ENCODE measurements at regions not wholly inside any gene's neighbourhood (a gene's known extent, or its start where the extent isn't known, plus 50 kb on each side); places are given as distances from the start of the nearest gene placed in this dataset.

DNA sequence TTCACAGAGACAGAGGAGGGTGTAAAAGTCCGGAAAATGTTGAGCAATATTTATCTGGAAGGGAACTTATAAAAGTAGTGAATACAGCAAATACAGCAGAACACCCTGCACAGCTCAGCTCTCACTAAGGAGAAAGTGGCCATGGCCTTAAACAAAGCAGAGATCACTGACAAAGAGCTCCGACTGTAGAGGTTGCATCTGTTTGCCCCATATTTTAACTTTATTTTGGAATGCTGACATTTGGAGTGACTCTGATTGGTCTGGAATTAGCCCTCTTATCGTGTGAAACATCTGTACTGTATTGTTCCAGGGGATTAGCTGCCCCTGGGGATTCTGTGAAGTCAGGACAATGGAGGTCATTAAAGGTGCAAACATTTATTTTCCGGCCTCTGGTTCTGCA lies 1275.7 kb upstream of the FLRT2 start:
- Histone ChIP-seq H3K4me1 (ENCODE audit: control insufficient read depth, insufficient read depth, low read length) (no peaks in the 10 kb centered on the region), H3K36me3 (ENCODE audit: control insufficient read depth, insufficient read depth, low read length) (no peaks in the 10 kb centered on the region), H3K9me3 (ENCODE audit: control insufficient read depth, low read depth, low read length) (no peaks in the 10 kb centered on the region), H3K27ac (ENCODE audit: low read length) (no peak overlapping the region), H3K27me3 (ENCODE audit: control insufficient read depth, insufficient read depth, low read length) (no peaks in the 10 kb centered on the region), H3K4me3 (ENCODE audit: low read length) (no peak overlapping the region)
- WGBS (ENCODE audit: insufficient coverage, low lambda C conversion rate), result no CpG with 5 or more reads among the region's 4 CpGs
- no peak for DNase-seq

DNA sequence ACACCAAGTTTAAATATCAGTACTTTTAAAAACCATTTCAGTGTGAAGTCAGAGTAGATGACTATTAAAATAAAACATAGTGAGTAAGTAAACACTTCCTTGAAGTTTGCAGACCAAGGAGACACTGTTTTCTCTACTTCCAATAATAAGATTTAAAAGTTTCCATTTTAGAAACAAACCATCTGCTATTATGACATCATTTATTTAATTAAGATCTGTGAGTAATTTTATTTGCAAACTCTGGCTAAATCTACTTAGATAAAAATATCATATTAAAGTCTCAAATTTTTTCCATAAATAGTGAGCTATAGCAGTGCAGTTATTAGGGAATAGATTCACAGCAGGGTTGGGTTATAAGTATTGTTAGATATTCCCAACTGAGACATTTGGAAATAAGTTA lies 1267.0 kb upstream of the FLRT2 start:
- Histone ChIP-seq H3K4me1 (ENCODE audit: control insufficient read depth, insufficient read depth, low read length) (no peaks in the 10 kb centered on the region), H3K27me3 (ENCODE audit: control insufficient read depth, insufficient read depth, low read length) (no peaks in the 10 kb centered on the region), H3K9me3 (ENCODE audit: control insufficient read depth, low read depth, low read length) (no peaks in the 10 kb centered on the region), H3K4me3 (ENCODE audit: low read length) (no peak overlapping the region), H3K27ac (ENCODE audit: low read length) (no peak overlapping the region), H3K36me3 (ENCODE audit: control insufficient read depth, insufficient read depth, low read length) (no peaks in the 10 kb centered on the region)
- no peak for DNase-seq

DNA sequence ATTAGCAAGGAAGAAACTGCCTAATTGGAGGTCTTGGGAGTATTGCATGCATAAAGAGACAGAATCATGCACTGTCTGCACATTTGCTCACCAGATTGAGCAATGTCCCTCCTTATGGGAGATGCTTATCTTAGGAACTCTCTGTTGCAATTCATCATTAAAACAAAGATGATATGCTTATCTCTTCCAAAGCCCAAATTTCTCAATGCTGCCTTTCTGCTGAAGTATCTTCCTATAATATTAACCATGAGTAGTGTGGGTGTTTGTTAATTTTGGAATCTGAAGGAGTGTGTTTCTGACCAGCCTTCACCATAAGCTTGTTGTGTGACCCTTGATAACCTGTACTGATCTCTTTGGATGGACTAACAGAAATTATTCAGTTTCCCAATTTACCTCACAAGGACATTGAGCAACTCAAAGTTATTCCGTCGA lies 1257.6 kb upstream of the FLRT2 start:
- Histone ChIP-seq H3K27ac (ENCODE audit: low read length) (no peak overlapping the region), H3K36me3 (ENCODE audit: control insufficient read depth, insufficient read depth, low read length) (no peaks in the 10 kb centered on the region), H3K4me3 (ENCODE audit: low read length) (no peak overlapping the region), H3K4me1 (ENCODE audit: control insufficient read depth, insufficient read depth, low read length) (no peaks in the 10 kb centered on the region), H3K9me3 (ENCODE audit: control insufficient read depth, low read depth, low read length) (no peaks in the 10 kb centered on the region), H3K27me3 (ENCODE audit: control insufficient read depth, insufficient read depth, low read length) (no peaks in the 10 kb centered on the region)
- DNase-seq, result no peak
- no CpG with 5 or more reads among the region's 2 CpGs for WGBS (ENCODE audit: insufficient coverage, low lambda C conversion rate)

DNA sequence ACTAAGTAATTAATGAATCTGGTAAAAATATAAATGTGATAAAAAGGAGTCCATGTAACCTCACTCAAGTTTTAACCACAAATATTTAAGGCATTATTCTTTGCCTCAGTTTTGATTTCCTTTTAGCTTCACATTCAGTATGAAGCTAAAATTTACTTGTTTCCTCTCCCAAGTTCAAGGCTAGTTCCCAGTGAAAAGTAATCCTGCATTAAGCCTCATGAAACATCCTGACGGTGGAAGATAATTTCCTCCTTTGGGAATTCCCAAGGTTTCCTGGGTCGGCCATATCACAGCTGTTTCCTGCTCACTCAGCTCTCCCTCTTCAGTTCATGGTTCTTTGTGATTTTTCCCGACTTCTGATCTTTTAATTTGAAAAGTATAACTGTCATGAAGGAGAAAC lies 1256.8 kb upstream of the FLRT2 start:
- Histone ChIP-seq H3K36me3 (ENCODE audit: control insufficient read depth, insufficient read depth, low read length) (no peaks in the 10 kb centered on the region), H3K4me3 (ENCODE audit: low read length) (no peak overlapping the region), H3K4me1 (ENCODE audit: control insufficient read depth, insufficient read depth, low read length) (no peaks in the 10 kb centered on the region), H3K27me3 (ENCODE audit: control insufficient read depth, insufficient read depth, low read length) (no peaks in the 10 kb centered on the region), H3K27ac (ENCODE audit: low read length) (no peak overlapping the region), H3K9me3 (ENCODE audit: control insufficient read depth, low read depth, low read length) (no peaks in the 10 kb centered on the region)
- 60% methylated on average over 1 of the region's 3 CpGs for WGBS (ENCODE audit: insufficient coverage, low lambda C conversion rate)
- no peak for DNase-seq

DNA sequence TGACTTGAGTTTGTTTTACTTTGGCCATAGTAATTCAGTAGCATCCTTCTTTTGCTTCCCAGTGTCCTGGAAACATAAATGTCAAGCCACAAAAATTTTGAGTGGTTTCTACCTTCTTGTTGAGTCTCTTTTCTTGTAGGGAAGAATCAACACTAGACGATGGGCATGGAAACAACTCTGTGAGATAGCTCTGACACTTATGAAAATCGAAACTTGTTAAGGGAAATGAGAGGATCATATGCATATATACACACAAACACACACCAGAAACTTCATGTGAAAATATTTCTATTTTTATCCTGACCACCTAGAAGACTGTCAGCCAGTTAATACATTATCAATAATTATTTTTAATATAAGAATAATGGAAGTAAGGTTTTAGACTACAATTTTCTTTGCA lies 1247.3 kb upstream of the FLRT2 start:
- no peaks in the 10 kb centered on the region for H3K9me3 ChIP-seq (ENCODE audit: control insufficient read depth, low read depth, low read length)
- DNase-seq, result no peak
- H3K4me3 ChIP-seq (ENCODE audit: low read length), result no peak overlapping the region
- H3K27ac ChIP-seq (ENCODE audit: low read length), result no peak overlapping the region
- no peaks in the 10 kb centered on the region for H3K36me3 ChIP-seq (ENCODE audit: control insufficient read depth, insufficient read depth, low read length)
- H3K4me1 ChIP-seq (ENCODE audit: control insufficient read depth, insufficient read depth, low read length), result no peaks in the 10 kb centered on the region
- H3K27me3 ChIP-seq (ENCODE audit: control insufficient read depth, insufficient read depth, low read length), result no peaks in the 10 kb centered on the region
- no CpG with 5 or more reads among the region's 2 CpGs for WGBS (ENCODE audit: insufficient coverage, low lambda C conversion rate)

DNA sequence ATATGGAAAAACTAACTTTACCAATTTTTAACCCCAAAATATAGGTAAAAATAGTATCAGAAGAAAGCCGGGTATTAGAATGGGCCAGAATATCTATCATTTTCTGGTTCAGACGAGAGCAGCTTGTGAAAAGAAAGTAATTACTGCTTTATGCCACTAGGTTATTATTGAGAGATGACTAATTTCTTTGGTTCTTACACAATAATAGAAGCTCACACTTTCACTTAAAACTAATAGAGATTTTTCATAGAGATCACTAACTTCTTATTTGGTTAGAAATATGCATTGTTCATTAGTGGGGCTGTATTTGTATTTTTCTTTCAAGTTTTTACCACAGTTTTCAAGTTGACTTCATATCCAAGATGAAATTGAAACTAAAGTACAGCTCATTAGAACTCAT lies 1241.2 kb upstream of the FLRT2 start:
- no peak overlapping the region for H3K27ac ChIP-seq (ENCODE audit: low read length)
- no peak overlapping the region for H3K4me3 ChIP-seq (ENCODE audit: low read length)
- H3K4me1 ChIP-seq (ENCODE audit: control insufficient read depth, insufficient read depth, low read length), result no peaks in the 10 kb centered on the region
- 100% methylated on average over 2 of the region's 2 CpGs for WGBS (ENCODE audit: insufficient coverage, low lambda C conversion rate)
- DNase-seq, result no peak
- H3K9me3 ChIP-seq (ENCODE audit: control insufficient read depth, low read depth, low read length), result no peaks in the 10 kb centered on the region
- no peaks in the 10 kb centered on the region for H3K36me3 ChIP-seq (ENCODE audit: control insufficient read depth, insufficient read depth, low read length)
- H3K27me3 ChIP-seq (ENCODE audit: control insufficient read depth, insufficient read depth, low read length), result no peaks in the 10 kb centered on the region

DNA sequence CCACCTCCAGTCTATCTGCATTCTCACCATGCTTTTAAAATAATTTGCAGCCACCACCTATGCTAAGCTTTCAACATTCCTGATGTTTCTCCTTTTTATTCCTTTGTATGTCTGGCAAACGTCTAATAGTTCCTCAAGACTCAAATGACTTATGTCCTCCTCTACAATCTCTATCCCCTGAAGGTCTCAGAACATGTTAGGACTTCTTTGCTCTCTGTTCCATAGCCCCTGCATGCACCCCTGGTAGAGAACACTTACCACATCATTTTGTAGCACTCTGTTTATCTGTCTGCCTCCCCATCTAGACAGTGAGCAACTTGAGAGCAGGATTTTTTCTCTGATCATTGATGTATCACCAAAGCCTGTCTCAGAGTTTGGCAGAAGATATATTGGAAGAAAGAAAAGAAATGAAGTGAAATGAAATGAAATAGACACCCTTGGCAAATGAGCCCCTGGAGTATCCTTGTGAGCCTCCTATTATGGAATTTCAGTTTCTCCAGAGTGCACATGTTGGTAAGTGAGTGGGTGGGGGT lies 1231.2 kb upstream of the FLRT2 start:
- DNase-seq, result no peak
- Histone ChIP-seq H3K36me3 (ENCODE audit: control insufficient read depth, insufficient read depth, low read length) (no peaks in the 10 kb centered on the region), H3K9me3 (ENCODE audit: control insufficient read depth, low read depth, low read length) (peaks cover 7% of the 10 kb centered on the region), H3K4me1 (ENCODE audit: control insufficient read depth, insufficient read depth, low read length) (no peaks in the 10 kb centered on the region), H3K4me3 (ENCODE audit: low read length) (no peak overlapping the region), H3K27me3 (ENCODE audit: control insufficient read depth, insufficient read depth, low read length) (no peaks in the 10 kb centered on the region), H3K27ac (ENCODE audit: low read length) (no peak overlapping the region)
- no CpG with 5 or more reads among the region's 1 CpG for WGBS (ENCODE audit: insufficient coverage, low lambda C conversion rate)

DNA sequence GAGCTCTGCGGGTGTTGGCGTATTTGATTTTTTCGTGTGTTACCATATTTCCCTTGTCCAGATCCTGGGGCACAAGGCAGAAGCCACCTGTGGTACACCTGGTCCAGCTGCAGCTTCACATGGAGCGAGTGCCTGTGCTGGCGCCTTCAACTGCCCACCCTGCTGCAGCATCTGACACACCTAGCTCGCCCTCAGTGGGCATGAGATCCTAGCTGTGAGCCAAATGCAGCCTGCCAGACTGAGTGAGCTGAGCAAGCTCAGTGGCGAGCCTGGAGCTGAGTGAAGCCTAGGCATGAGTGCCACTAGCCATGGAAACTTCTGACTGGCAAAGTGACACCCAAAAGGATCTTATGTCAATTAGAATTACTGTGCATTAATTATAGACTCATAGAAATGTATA lies 1226.8 kb upstream of the FLRT2 start:
- H3K4me1 ChIP-seq (ENCODE audit: control insufficient read depth, insufficient read depth, low read length), result no peaks in the 10 kb centered on the region
- no peaks in the 10 kb centered on the region for H3K27me3 ChIP-seq (ENCODE audit: control insufficient read depth, insufficient read depth, low read length)
- no peak overlapping the region for H3K27ac ChIP-seq (ENCODE audit: low read length)
- no peaks in the 10 kb centered on the region for H3K36me3 ChIP-seq (ENCODE audit: control insufficient read depth, insufficient read depth, low read length)
- no peak overlapping the region for H3K4me3 ChIP-seq (ENCODE audit: low read length)
- no CpG with 5 or more reads among the region's 7 CpGs for WGBS (ENCODE audit: insufficient coverage, low lambda C conversion rate)
- peaks cover 7% of the 10 kb centered on the region for H3K9me3 ChIP-seq (ENCODE audit: control insufficient read depth, low read depth, low read length)
- DNase-seq, result no peak

DNA sequence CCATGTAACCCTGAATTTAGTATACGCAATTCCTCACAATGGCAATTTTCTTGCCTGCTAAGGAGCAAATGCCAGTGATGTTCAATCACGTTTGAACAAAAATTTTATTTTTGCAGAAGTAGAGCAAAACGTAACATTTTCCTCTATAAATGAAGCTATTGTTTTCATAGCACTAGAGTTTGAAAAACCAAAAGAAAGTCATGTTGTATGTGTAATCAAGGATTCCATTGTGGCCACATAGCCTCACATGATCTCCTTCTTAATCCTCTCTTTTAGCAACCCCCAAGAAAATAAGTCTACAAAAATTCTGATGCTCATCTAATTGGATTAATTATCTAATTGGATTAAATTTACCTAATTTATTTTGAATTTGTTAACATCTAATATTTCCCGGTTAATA lies 1217.4 kb upstream of the FLRT2 start:
- no peak overlapping the region for H3K27ac ChIP-seq (ENCODE audit: low read length)
- DNase-seq, result no peak
- H3K9me3 ChIP-seq (ENCODE audit: control insufficient read depth, low read depth, low read length), result no peaks in the 10 kb centered on the region
- no peaks in the 10 kb centered on the region for H3K27me3 ChIP-seq (ENCODE audit: control insufficient read depth, insufficient read depth, low read length)
- H3K4me3 ChIP-seq (ENCODE audit: low read length), result no peak overlapping the region
- no peaks in the 10 kb centered on the region for H3K4me1 ChIP-seq (ENCODE audit: control insufficient read depth, insufficient read depth, low read length)
- H3K36me3 ChIP-seq (ENCODE audit: control insufficient read depth, insufficient read depth, low read length), result no peaks in the 10 kb centered on the region
- WGBS (ENCODE audit: insufficient coverage, low lambda C conversion rate), result 95% methylated on average over 2 of the region's 4 CpGs

DNA sequence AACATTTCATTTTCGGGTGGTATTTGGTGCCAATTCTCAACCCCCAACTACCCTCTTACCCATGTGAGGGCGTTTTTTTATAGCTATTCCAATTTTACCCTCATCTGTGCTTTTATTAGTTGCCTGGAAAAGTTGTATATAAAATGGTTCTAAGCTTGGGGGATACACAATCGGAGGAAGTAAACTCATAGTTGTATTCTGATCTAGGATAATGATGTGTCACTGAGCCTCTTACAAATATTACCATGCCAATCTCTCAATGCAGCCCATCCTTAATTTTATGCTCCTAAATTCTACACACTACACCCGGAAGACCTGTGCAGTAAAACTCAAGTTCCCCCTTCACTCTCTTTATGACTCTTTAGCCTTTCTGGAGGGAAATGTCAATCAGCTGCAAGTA lies 1206.5 kb upstream of the FLRT2 start:
- H3K27me3 ChIP-seq (ENCODE audit: control insufficient read depth, insufficient read depth, low read length), result no peaks in the 10 kb centered on the region
- no peak overlapping the region for H3K4me3 ChIP-seq (ENCODE audit: low read length)
- H3K4me1 ChIP-seq (ENCODE audit: control insufficient read depth, insufficient read depth, low read length), result no peaks in the 10 kb centered on the region
- H3K9me3 ChIP-seq (ENCODE audit: control insufficient read depth, low read depth, low read length), result no peaks in the 10 kb centered on the region
- H3K27ac ChIP-seq (ENCODE audit: low read length), result no peak overlapping the region
- WGBS (ENCODE audit: insufficient coverage, low lambda C conversion rate), result 80% methylated on average over 1 of the region's 4 CpGs
- DNase-seq, result no peak
- H3K36me3 ChIP-seq (ENCODE audit: control insufficient read depth, insufficient read depth, low read length), result no peaks in the 10 kb centered on the region

DNA sequence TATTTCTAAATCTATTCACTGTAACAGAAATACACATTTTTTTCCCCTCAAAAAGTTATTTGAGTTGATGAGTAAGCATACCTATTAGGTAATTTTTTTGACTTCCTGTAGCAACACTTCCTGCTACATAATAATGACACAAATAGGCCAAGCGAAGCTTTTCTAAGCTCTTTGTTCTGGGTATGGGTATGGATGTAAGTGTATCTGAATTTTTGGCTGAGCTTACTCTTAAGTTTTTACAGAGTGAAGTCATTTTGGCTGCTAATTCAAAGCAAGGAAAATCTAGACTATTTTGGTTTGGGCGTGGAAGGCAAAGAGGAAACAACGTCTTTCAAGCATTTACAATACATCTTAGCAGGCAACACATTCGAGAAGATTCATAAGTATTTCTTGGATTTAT lies 1206.0 kb upstream of the FLRT2 start:
- Histone ChIP-seq H3K4me3 (ENCODE audit: low read length) (no peak overlapping the region), H3K36me3 (ENCODE audit: control insufficient read depth, insufficient read depth, low read length) (no peaks in the 10 kb centered on the region), H3K4me1 (ENCODE audit: control insufficient read depth, insufficient read depth, low read length) (no peaks in the 10 kb centered on the region), H3K27me3 (ENCODE audit: control insufficient read depth, insufficient read depth, low read length) (no peaks in the 10 kb centered on the region), H3K9me3 (ENCODE audit: control insufficient read depth, low read depth, low read length) (no peaks in the 10 kb centered on the region), H3K27ac (ENCODE audit: low read length) (no peak overlapping the region)
- WGBS (ENCODE audit: insufficient coverage, low lambda C conversion rate), result 82% methylated on average over 2 of the region's 4 CpGs
- peak in 1 of 2 donors; percentile 5 for DNase-seq
